WTC11 (cell line): ENCODE measurements at regions not wholly inside any gene's neighbourhood (a gene's known extent, or its start where the extent isn't known, plus 50 kb on each side); places are given as distances from the start of the nearest gene placed in this dataset.

Experiments used
- CREB1 ChIP-seq: sonication (generic); formaldehyde crosslinking; IDR thresholded peaks from 2 replicates; pipeline ENCODE4 v1.8.0; 2023; ENCODE audit warnings: mild to moderate bottlenecking, missing genetic modification reagents
- CREM ChIP-seq: sonication (generic); formaldehyde crosslinking; IDR thresholded peaks from 2 replicates; pipeline ENCODE4 v1.8.1; 2022; ENCODE audit warnings: mild to moderate bottlenecking, missing genetic modification reagents, moderate library complexity
- JUN ChIP-seq: sonication (generic); formaldehyde crosslinking; IDR thresholded peaks from 2 replicates; pipeline ENCODE4 v1.8.0; 2023; ENCODE audit warnings: mild to moderate bottlenecking, missing genetic modification reagents
- TCF7 ChIP-seq: sonication (generic); formaldehyde crosslinking; IDR thresholded peaks from 2 replicates; pipeline ENCODE4 v1.8.0; 2022; ENCODE audit warnings: mild to moderate bottlenecking, low read depth, missing genetic modification reagents, moderate library complexity
- ZBTB21 ChIP-seq: sonication (generic); formaldehyde crosslinking; IDR thresholded peaks from 2 replicates; pipeline ENCODE4 v1.8.1; 2023; ENCODE audit warnings: mild to moderate bottlenecking, missing genetic modification reagents, borderline replicate concordance
- ZNF138 ChIP-seq: sonication (generic); formaldehyde crosslinking; conservative IDR thresholded peaks from 2 replicates; pipeline ENCODE4 v1.8.1; 2022; ENCODE audit warnings: mild to moderate bottlenecking, moderate library complexity, missing genetic modification reagents
- ZNF232 ChIP-seq: sonication (generic); formaldehyde crosslinking; IDR thresholded peaks from 2 replicates; pipeline ENCODE4 v1.8.0; 2022; ENCODE audit warnings: mild to moderate bottlenecking, missing genetic modification reagents
- TF ChIP-seq, protein P1 (sequence below): fragments of 200-600 bp; IDR thresholded peaks from 2 replicates; pipeline ENCODE4 v1.8.0; 2022; ENCODE audit warnings: antibody characterized with exemption
- TF ChIP-seq, protein P2 (sequence below): sonication (generic); formaldehyde crosslinking; IDR thresholded peaks from 2 replicates; pipeline ENCODE4 v1.8.0; 2022; ENCODE audit warnings: mild to moderate bottlenecking, missing genetic modification reagents
- TF ChIP-seq, protein P3 (sequence below): sonication (generic); formaldehyde crosslinking; IDR thresholded peaks from 2 replicates; pipeline ENCODE4 v1.8.1; 2023; ENCODE audit warnings: mild to moderate bottlenecking, missing genetic modification reagents, moderate library complexity

DNA sequence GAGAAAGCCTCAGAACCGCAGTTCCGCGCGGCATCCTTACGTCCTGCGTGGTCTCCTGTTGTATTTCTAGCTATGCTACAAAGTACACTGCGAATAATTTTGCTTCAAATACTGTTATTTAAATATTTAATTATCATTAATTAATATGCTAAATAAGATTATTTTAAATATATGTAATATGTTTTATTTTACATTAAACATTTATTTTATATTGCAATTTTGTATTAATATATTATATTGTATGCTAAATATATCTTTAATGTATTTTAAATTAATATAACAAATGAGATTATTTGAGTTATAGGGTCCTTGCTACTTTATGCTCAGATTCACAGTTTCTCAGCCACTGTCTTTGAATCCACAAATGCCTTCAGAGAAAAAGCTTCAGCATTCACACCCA is 436.7 kb downstream of the BRD1 start:
- TF ChIP-seq, protein P1, sequence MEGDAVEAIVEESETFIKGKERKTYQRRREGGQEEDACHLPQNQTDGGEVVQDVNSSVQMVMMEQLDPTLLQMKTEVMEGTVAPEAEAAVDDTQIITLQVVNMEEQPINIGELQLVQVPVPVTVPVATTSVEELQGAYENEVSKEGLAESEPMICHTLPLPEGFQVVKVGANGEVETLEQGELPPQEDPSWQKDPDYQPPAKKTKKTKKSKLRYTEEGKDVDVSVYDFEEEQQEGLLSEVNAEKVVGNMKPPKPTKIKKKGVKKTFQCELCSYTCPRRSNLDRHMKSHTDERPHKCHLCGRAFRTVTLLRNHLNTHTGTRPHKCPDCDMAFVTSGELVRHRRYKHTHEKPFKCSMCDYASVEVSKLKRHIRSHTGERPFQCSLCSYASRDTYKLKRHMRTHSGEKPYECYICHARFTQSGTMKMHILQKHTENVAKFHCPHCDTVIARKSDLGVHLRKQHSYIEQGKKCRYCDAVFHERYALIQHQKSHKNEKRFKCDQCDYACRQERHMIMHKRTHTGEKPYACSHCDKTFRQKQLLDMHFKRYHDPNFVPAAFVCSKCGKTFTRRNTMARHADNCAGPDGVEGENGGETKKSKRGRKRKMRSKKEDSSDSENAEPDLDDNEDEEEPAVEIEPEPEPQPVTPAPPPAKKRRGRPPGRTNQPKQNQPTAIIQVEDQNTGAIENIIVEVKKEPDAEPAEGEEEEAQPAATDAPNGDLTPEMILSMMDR: no peak
- TF ChIP-seq ZNF232 (no peak), TCF7 (CRISPR knock-in tag) (no peak), ZBTB21 (CRISPR knock-in tag) (no peak), CREB1 (CRISPR knock-in tag) (no peak), CREM (CRISPR knock-in tag) (no peak), ZNF138 (no peak), JUN (CRISPR knock-in tag) (no peak)
- TF ChIP-seq, protein P2, sequence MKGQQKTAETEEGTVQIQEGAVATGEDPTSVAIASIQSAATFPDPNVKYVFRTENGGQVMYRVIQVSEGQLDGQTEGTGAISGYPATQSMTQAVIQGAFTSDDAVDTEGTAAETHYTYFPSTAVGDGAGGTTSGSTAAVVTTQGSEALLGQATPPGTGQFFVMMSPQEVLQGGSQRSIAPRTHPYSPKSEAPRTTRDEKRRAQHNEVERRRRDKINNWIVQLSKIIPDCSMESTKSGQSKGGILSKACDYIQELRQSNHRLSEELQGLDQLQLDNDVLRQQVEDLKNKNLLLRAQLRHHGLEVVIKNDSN (CRISPR knock-in tag): no peak
- TF ChIP-seq, protein P3, sequence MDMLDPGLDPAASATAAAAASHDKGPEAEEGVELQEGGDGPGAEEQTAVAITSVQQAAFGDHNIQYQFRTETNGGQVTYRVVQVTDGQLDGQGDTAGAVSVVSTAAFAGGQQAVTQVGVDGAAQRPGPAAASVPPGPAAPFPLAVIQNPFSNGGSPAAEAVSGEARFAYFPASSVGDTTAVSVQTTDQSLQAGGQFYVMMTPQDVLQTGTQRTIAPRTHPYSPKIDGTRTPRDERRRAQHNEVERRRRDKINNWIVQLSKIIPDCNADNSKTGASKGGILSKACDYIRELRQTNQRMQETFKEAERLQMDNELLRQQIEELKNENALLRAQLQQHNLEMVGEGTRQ (CRISPR knock-in tag): no peak
